HG02870 (cell line): ENCODE measurements at regions not wholly inside any gene's neighbourhood (a gene's known extent, or its start where the extent isn't known, plus 50 kb on each side); places are given as distances from the start of the nearest gene placed in this dataset.
"Not testable (repeated sequence)": the region's sequence is repeated elsewhere in the genome, so short reads cannot be mapped to it uniquely, and the experiment has no call there.

Experiments
- ATAC-seq: cut with Tn5 transposase; IDR thresholded peaks from one replicate; pipeline ENCODE4 v1.9.1; 2021; ENCODE audit warnings: mild to moderate bottlenecking, moderate library complexity; ENCODE audit not compliant: unreplicated experiment

DNA sequence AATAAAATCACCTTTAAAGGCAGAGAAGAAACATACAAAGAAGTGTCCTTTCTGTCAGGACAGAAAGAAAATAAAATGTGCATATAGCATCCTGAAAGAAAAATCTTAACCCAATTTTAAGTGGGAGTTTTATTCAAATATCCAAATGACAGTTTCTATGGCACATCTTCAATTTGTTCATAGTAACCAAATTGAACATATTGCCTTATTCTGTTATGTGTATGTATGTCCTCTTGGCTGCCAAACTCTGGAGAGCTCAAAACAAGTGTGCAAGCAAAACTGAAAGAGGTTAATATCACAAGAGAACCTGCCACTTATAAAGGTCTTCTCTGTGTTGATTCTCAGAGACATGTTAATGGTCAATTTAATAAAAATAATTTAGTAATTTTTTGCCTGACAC, 334.7 kb downstream of the BCKDHB start:
- no peak for ATAC-seq

DNA sequence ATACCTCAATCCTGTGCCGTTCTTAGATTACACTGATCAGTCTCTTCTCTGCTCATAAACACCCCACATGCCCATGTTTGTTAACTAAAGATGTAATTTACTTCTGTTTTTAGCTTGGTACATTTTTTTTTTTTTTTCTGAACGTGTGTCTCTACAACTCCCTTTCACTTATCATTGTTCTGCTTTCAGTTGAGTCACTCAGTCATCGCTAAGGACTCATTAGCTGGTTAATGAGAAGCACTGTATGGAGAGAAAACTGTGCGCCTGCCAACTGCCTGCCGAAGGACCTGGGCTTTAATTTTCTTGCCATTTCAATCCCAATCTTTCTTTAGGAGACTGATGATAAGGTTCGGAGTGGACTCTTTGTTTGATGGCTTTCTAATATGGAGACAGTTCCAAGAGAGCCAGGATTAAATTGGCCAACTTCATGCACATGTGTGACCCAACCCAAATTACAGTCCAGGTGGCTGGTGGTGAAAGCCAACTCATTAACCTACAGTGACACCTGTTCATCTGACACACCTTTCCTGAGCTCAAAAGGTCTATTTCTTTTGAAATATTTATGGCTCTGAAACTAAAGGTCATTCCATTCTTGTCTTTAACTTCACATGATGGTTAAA, 334.1 kb downstream of the BCKDHB start:
- ATAC-seq = no peak

- ATAC-seq = no peak
Measured at GRCh38 chr6:80439721-80440470, 333.4 kb downstream of the BCKDHB start.

- ATAC-seq = no peak
Measured at GRCh38 chr6:80438772-80439171, 332.3 kb downstream of the BCKDHB start.

GRCh38 chr6:80437801-80438200, 331.3 kb downstream of the BCKDHB start:
- no peak for ATAC-seq

GRCh38 chr6:80437221-80437620, 330.8 kb downstream of the BCKDHB start:
- no peak for ATAC-seq

GRCh38 chr6:80436663-80437062, 330.2 kb downstream of the BCKDHB start:
- ATAC-seq = no peak

DNA sequence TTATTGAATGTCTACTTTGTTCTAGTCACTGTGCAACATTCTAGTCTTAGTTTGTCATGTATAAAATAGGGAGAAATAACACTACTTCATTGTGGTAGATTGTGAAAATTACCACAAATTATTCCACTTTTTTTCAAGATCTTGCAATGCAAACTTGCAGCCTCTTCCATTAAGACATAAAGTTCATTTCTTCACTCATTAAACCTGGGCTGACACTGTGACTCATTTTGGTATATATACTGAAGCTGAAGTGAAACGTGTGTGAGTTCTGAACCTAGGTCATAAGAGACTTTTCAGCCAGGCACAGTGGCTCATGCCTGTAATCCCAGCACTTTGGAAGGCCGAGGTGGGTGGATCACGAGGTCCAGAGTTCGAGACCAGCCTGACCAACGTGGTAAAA, 329.0 kb downstream of the BCKDHB start:
- no peak for ATAC-seq

DNA sequence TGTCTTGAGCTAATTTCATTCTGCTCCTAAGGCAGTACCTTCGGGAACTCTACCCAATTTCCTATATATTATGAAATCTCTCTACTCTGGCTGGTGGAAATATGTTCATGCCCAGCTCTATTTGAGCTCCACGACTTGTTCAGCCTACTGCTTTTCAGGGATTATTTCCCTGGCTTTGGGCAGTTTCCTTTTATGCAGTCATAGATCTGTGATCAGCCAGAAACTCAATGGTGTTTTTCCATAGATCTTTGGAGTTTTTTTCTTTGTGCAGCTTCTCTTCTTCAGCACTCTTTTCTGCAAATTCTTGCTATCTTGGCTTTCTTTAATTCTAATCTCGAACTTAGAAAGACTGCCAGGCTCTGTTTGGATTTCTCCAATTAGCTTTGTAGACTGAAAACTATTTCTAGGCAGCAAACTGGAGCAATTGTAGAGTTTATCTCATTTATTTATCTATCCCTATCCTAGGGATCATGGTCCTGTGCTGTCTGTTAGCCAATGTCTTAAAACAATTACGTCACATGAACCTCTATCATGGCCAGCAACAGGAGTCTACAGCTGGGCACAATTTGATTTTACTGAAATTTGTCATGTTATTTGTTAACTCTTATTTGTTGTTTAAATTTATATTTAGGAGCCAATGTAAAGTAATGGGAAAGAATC, 328.4 kb downstream of the BCKDHB start:
- no peak for ATAC-seq

- no peak for ATAC-seq
Measured at GRCh38 chr6:80433673-80434025, 327.2 kb downstream of the BCKDHB start.

DNA sequence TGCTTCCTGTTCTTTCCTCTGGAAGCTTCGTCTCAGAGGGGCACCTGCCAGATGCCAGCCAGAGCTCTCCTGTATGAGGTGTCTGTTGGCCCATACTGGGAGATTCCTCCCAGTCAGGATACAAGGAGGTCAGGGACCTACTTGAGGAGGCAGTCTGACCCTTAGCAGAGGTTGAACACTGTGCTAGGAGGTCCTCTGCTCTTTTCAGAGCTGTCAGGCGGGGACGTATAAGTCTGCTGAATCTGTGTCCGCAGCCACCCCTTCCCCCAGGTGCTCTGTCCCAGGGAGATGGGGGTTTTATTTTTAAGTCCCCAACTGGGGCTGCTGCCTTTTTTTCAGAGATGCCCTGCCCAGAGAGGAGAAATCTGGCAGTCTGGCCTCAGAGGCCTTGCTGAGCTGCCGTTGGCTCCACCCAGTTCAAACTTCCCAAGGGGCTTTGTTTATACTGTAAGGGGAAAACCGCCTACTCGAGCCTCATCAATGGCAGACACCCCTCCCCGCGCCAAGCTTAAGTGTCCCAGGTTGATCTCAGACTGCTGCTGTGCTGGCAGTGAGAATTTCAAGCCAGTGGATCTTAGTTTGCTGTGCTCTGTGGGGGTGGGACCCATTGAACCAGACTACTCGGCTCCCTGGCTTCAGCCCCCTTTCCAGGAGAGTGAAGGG, 326.7 kb downstream of the BCKDHB start:
- ATAC-seq = no peak

DNA sequence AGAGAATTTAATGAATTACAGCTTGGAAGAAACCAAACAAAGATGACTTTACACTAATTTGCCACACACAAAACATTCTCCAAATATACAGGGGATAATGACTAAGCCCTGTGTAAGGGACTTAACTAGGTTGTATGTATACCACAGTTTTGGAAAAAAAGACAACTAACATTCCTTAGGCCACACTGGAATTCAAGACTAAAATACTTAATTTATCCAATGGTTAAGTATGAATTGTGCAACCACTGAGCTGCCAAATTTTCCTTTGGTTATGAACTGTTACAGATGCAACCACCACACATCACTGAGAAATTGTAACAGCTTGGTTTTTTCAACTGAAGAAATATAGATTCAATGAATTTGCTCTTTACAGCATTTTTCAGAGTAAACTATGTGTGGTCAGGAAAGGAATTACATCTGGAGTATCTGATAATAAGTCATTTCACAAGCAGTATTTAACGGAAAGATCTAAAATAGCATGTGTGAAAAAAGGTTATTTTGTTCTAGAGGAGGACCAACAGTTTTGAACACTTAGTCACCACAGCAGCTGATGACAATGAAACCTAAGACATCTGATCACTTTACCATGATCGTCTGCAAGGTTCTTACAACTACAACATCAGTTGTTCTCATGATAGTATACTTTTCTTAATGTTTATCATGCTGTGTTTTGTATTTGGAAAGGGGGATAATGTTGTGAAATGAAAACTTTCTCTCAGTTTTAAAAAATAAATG, 318.8 kb downstream of the BCKDHB start:
- no peak for ATAC-seq

DNA sequence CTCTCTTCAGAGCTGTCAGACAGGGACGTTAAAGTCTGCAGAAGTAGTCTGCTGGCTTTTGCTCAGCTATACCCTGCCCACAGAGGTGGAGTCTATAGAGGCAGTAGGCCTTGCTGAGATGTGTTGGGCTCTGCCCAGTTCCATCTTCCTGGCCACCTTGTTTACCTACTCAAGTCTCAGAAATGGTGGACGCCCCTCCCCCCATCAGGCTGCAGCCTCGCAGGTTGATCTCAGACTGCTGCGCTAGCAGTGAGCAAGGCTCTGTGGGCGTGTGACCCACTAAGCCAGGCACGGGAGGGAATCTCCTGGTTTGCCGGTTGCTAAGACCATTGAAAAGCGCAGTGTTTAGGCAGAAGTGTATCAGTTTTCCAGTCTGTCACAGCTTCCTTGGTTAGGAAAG, 305.0 kb downstream of the BCKDHB start:
- no peak for ATAC-seq

- ATAC-seq = not testable (repeated sequence)
Measured at GRCh38 chr6:80407976-80408375, 301.5 kb downstream of the BCKDHB start.

GRCh38 chr6:80404889-80405288, 298.4 kb downstream of the BCKDHB start:
- ATAC-seq = no peak

- peak; percentile 76 for ATAC-seq
Measured at GRCh38 chr6:80403365-80403764, 296.9 kb downstream of the BCKDHB start.

DNA sequence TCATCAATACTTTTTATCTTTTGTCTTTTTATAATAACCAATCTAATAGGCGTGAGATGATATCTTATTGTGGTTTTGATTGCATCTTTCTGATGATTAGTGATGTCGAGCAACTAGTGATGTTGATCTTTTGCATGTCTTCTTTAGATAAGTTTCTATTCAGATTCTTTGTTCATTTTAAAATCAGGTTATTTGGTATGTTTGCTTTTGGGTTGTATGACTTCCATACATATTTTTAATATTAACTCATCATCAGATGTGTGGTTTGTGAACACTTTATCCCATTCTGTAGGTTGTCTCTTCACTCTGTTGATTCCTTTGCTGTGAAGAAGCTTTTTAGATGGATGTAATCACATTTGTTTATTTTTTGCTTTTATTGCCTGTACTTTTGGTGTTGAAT, 295.8 kb downstream of the BCKDHB start:
- no peak for ATAC-seq
